Stimulated activated effector memory CD8-positive, alpha-beta T cell treated with anti-CD3 and anti-CD28 coated beads, Interleukin-12 subunit alpha, Interleukin-12 subunit beta, amount 100 ng/mL, for 72 hours (primary cell): ENCODE measurements at regions not wholly inside any gene's neighbourhood (a gene's known extent, or its start where the extent isn't known, plus 50 kb on each side); places are given as distances from the start of the nearest gene placed in this dataset.
"Not testable (repeated sequence)": the region's sequence is repeated elsewhere in the genome, so short reads cannot be mapped to it uniquely, and the experiment has no call there.

ENCODE experiments used
- ATAC-seq: fragments of 150-1000 bp; cut with Tn5 transposase; 2 replicates; pipeline ENCODE4 v1.10.0; 2021
- DNase-seq, 2 donors: peaks; one replicate each; pipeline ENCODE4 v3.0.0; 2021 to 2022; ENCODE audit warnings: low spot score in 2 of 2
- H3K27ac Mint-ChIP-seq: one replicate; pipeline ENCODE4 v1.8.0; 2022; ENCODE audit warnings: mild to moderate bottlenecking, mixed read lengths
- H3K36me3 Mint-ChIP-seq: one replicate; pipeline ENCODE4 v1.8.0; 2022; ENCODE audit warnings: mild to moderate bottlenecking, mixed read lengths
- H3K4me1 Mint-ChIP-seq: one replicate; pipeline ENCODE4 v1.8.0; 2022; ENCODE audit warnings: mixed read lengths
- H3K4me3 Mint-ChIP-seq: one replicate; pipeline ENCODE4 v1.8.0; 2022; ENCODE audit warnings: mild to moderate bottlenecking, mixed read lengths
- H3K9me3 Mint-ChIP-seq: one replicate; pipeline ENCODE4 v1.8.0; 2022; ENCODE audit warnings: mixed read lengths

DNA sequence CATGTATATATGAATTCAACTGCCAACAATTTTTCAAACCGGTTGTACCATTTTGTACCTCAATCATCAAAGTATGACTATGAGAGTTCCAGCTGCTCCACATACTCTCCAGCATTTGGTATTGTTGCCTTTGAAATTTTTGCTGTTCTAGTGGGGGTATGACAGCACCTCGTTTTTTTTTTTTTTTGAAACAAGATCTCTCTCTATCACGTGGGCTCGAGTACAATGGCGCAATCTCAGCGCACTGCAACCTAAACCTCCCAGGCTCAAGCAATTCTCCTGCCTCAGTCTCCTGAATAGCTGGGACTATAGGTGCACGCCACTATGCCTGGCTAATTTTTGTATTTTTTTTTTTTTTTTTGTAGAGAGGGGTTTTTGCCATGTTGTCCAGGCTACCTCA lies 144.7 kb upstream of the JARID2 start:
- H3K27ac Mint-ChIP-seq: no peak overlapping the region
- no peak for ATAC-seq
- DNase-seq: no peak
- no peaks in the 10 kb centered on the region for H3K36me3 Mint-ChIP-seq
- peaks cover 6% of the 10 kb centered on the region for H3K4me1 Mint-ChIP-seq
- H3K9me3 Mint-ChIP-seq: no peaks in the 10 kb centered on the region
- H3K4me3 Mint-ChIP-seq: no peak overlapping the region

DNA sequence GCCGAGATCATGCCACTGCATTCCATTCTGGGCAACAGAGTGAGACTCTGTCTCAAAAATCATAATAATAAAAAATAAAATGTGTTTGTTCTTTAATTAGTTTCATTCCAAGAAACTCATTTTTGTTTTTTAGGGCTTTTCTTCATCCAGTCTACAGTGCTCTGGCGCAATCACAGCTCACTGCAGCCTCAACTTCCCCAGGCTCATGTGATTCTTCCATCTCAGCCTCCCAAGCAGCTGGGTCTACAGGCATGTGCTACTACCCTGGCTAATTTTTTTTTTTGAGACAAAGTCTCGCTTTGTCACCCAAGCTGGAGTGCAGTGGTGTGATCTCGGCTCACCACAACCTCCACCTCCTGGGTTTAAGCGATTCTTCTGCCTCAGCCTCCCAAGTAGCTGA lies 143.6 kb upstream of the JARID2 start:
- Mint-ChIP-seq H3K4me1 (peaks cover 2% of the 10 kb centered on the region), H3K4me3 (no peak overlapping the region), H3K9me3 (no peaks in the 10 kb centered on the region), H3K27ac (no peak overlapping the region), H3K36me3 (no peaks in the 10 kb centered on the region)
- DNase-seq: no peak
- no peak for ATAC-seq

GRCh38 chr6:15106958-15107643 lies 138.8 kb upstream of the JARID2 start:
- H3K36me3 Mint-ChIP-seq: peaks cover 6% of the 10 kb centered on the region
- H3K4me1 Mint-ChIP-seq: peaks cover 6% of the 10 kb centered on the region

GRCh38 chr6:15107644-15108382 lies 138.1 kb upstream of the JARID2 start:
- Mint-ChIP-seq H3K4me3 (no peak overlapping the region), H3K36me3 (peaks cover 6% of the 10 kb centered on the region), H3K27ac (no peak overlapping the region), H3K9me3 (peaks cover 2% of the 10 kb centered on the region), H3K4me1 (peaks cover 6% of the 10 kb centered on the region)
- no peak for DNase-seq
- ATAC-seq: no peak

More at GRCh38 chr6:15106958-15107643, 138.8 kb upstream of the JARID2 start:
- Mint-ChIP-seq H3K9me3 (peaks cover 2% of the 10 kb centered on the region), H3K27ac (no peak overlapping the region), H3K4me3 (no peak overlapping the region)
- ATAC-seq (no peak), DNase-seq (no peak)

DNA sequence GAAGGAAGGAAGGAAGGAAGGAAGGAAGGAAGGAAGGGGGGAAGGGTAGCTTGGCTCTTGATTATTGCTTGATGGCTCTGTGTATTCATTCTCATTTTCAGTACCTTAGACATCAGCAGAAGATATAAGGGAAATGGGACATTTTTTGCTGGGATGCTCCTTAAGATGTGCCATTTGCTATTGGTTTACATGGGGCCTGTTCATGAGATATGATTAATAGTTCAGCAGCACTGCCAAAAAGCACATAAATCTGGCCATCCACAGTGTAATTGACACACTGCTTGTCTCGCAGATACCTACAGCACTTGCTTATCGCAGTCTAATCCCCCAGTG lies 137.5 kb upstream of the JARID2 start:
- H3K4me1 Mint-ChIP-seq: peaks cover 6% of the 10 kb centered on the region
- H3K9me3 Mint-ChIP-seq: peaks cover 2% of the 10 kb centered on the region
- ATAC-seq: no peak
- H3K27ac Mint-ChIP-seq: no peak overlapping the region
- H3K36me3 Mint-ChIP-seq: peaks cover 6% of the 10 kb centered on the region
- DNase-seq: no peak
- H3K4me3 Mint-ChIP-seq: no peak overlapping the region

- no peak overlapping the region for H3K27ac Mint-ChIP-seq
- H3K9me3 Mint-ChIP-seq: peaks cover 2% of the 10 kb centered on the region
- peaks cover 6% of the 10 kb centered on the region for H3K4me1 Mint-ChIP-seq
- no peak overlapping the region for H3K4me3 Mint-ChIP-seq
- ATAC-seq (no peak), DNase-seq (no peak)
- H3K36me3 Mint-ChIP-seq: peaks cover 6% of the 10 kb centered on the region
Observed at GRCh38 chr6:15109338-15110090, 136.4 kb upstream of the JARID2 start.

- peaks cover 6% of the 10 kb centered on the region for H3K4me1 Mint-ChIP-seq
- DNase-seq (no peak), ATAC-seq (no peak)
- no peak overlapping the region for H3K27ac Mint-ChIP-seq
- H3K4me3 Mint-ChIP-seq: no peak overlapping the region
- peaks cover 6% of the 10 kb centered on the region for H3K36me3 Mint-ChIP-seq
- H3K9me3 Mint-ChIP-seq: peaks cover 2% of the 10 kb centered on the region
Observed at GRCh38 chr6:15110726-15111354, 135.0 kb upstream of the JARID2 start.

DNA sequence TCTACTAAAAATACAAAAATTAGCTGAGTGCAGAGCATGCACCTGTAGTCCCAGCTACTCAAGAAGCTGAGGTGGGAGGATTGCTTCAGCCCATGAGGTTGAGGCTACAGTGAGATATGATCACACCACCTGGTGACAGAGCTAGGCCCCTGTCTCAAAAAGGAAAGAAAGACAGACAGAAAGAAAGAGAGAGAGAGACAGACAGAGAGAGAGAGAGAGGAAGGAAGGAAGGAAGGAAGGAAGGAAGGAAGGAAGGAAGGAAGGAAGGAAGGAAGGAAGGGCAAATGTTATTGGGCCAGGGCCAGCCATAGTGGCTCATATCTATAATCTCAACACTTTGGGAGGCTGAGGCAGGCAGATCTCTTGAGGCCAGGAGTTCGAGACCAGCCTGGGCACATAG lies 134.3 kb upstream of the JARID2 start:
- peak overlapping the region; percentile 63 for H3K27ac Mint-ChIP-seq
- H3K4me3 Mint-ChIP-seq, H3K9me3 Mint-ChIP-seq, H3K36me3 Mint-ChIP-seq, DNase-seq, H3K4me1 Mint-ChIP-seq, ATAC-seq: not testable (repeated sequence)

GRCh38 chr6:15113587-15113986 lies 132.3 kb upstream of the JARID2 start:
- Mint-ChIP-seq H3K4me1 (peaks cover 6% of the 10 kb centered on the region), H3K27ac (no peak overlapping the region), H3K9me3 (peaks cover 2% of the 10 kb centered on the region), H3K36me3 (peaks cover 6% of the 10 kb centered on the region), H3K4me3 (no peak overlapping the region)
- DNase-seq: no peak
- ATAC-seq: no peak

- DNase-seq: no peak
- H3K4me1 Mint-ChIP-seq: peaks cover 6% of the 10 kb centered on the region
Observed at GRCh38 chr6:15114061-15114460, 131.8 kb upstream of the JARID2 start.

GRCh38 chr6:15116889-15117288 lies 129.0 kb upstream of the JARID2 start:
- H3K9me3 Mint-ChIP-seq: no peaks in the 10 kb centered on the region
- H3K4me3 Mint-ChIP-seq: no peak overlapping the region
- ATAC-seq (no peak), DNase-seq (no peak)
- no peak overlapping the region for H3K27ac Mint-ChIP-seq
- peaks cover 5% of the 10 kb centered on the region for H3K4me1 Mint-ChIP-seq
- H3K36me3 Mint-ChIP-seq: no peaks in the 10 kb centered on the region

More at GRCh38 chr6:15114061-15114460, 131.8 kb upstream of the JARID2 start:
- ATAC-seq: no peak
- no peak overlapping the region for H3K4me3 Mint-ChIP-seq
- H3K9me3 Mint-ChIP-seq: peaks cover 2% of the 10 kb centered on the region
- H3K27ac Mint-ChIP-seq: no peak overlapping the region
- peaks cover 6% of the 10 kb centered on the region for H3K36me3 Mint-ChIP-seq

- no peak for DNase-seq
- Mint-ChIP-seq H3K27ac (no peak overlapping the region), H3K4me3 (no peak overlapping the region)
Observed at GRCh38 chr6:15121443-15121842, 124.4 kb upstream of the JARID2 start.

DNA sequence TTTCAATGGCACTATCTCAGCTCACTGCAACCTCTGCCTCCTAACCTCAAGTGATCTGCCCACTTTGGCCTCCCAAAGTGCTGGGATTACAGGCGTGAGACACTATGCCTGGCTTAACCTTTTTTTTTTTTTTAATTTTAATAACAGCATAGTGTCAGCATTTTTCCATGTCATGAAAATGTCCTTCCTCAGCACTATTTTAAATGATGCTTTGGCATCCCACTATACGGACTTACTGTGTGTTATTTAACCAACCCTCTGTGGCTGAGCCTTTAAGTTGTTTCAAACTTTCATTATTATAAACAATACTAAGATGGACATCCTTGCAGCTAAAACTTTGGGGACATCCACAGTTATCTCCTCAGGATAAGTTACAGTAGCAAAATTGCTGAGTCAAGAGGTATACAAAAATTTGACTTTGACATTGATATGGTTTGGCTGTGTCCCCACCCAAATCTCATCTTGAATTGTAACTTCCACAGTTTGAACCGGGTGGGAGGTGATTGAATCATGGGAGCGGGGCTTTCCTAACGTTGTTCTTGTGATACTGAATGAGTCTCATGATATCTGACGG lies 123.8 kb upstream of the JARID2 start:
- Mint-ChIP-seq H3K36me3 (no peaks in the 10 kb centered on the region), H3K4me1 (peaks cover 5% of the 10 kb centered on the region), H3K9me3 (no peaks in the 10 kb centered on the region), H3K27ac (no peak overlapping the region), H3K4me3 (no peak overlapping the region)
- no peak for ATAC-seq
- DNase-seq: no peak

More at GRCh38 chr6:15121443-15121842, 124.4 kb upstream of the JARID2 start:
- no peaks in the 10 kb centered on the region for H3K9me3 Mint-ChIP-seq
- ATAC-seq: no peak
- H3K4me1 Mint-ChIP-seq: peaks cover 5% of the 10 kb centered on the region
- no peaks in the 10 kb centered on the region for H3K36me3 Mint-ChIP-seq

DNA sequence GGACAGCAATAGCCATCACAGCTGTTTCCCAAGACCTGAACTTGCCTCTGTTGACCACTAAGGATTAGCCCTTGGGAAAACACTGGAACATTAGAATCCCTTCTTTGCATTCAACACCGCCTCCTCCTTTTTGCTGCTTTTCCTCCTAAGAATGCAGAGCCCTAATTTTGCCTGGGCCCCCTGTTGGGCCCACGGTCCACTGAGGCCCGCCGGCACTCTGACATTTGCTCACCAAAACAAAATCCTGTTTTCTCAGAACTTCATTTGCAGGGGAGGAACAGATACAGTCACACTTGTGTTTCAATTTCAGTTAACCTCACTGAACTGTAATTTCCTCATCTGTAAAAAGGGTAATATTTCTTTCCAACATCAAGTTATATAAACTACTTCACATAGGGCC lies 116.0 kb upstream of the JARID2 start:
- Mint-ChIP-seq H3K4me1 (peaks cover 30% of the 10 kb centered on the region), H3K9me3 (no peaks in the 10 kb centered on the region), H3K36me3 (no peaks in the 10 kb centered on the region), H3K4me3 (peak overlapping the region; percentile 58), H3K27ac (peak overlapping the region; percentile 90)
- peak; percentile 74 for ATAC-seq
- peak in 1 of 2 donors; percentile 52 for DNase-seq

DNA sequence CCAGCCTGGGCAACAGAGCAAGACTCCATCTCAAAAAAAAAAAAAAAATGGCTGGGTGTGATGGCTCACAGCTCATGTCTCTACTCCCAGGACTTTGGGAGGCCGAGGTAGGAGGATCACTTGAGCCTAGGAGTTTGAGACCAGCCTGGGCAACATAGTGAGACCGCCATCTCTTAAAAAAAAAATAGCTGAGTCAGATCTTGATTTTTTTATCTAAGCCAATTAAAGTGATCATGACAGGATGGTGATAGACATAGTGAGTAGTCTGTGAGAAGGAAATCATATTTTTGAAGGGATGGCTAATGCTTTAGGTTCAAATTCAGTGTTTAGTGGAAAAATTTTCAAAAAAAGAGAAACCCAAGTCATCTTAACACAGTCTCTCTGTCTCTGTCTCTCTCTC lies 114.6 kb upstream of the JARID2 start:
- no peak for ATAC-seq

More for the DNA sequence above, 114.6 kb upstream of the JARID2 start:
- no peak for DNase-seq
- H3K4me3 Mint-ChIP-seq: no peak overlapping the region
- H3K9me3 Mint-ChIP-seq: no peaks in the 10 kb centered on the region
- peak overlapping the region; percentile 90 for H3K27ac Mint-ChIP-seq
- H3K36me3 Mint-ChIP-seq: no peaks in the 10 kb centered on the region
- peaks cover 35% of the 10 kb centered on the region for H3K4me1 Mint-ChIP-seq
